H7 (cell line): ENCODE measurements at regions not wholly inside any gene's neighbourhood (a gene's known extent, or its start where the extent isn't known, plus 50 kb on each side); places are given as distances from the start of the nearest gene placed in this dataset.
"Not testable (repeated sequence)": the region's sequence is repeated elsewhere in the genome, so short reads cannot be mapped to it uniquely, and the experiment has no call there.

Source experiments
- DNase-seq: peaks from one replicate; pipeline ENCODE4 v3.0.0; 2012
- H3K27me3 ChIP-seq: 2 replicates; pipeline ENCODE4 v1.6.0; 2011; ENCODE audit warnings: mild to moderate bottlenecking, low read length; ENCODE audit not compliant: control insufficient read depth, insufficient read depth
- H3K36me3 ChIP-seq: replicated peaks from 2 replicates; pipeline ENCODE4 v1.5.1; 2011; ENCODE audit warnings: low read length; ENCODE audit not compliant: control insufficient read depth, insufficient read depth
- H3K4me3 ChIP-seq: 2 replicates; pipeline ENCODE4 v1.5.1; 2011; ENCODE audit warnings: low read depth, mild to moderate bottlenecking, control low read depth, low read length, moderate library complexity; ENCODE audit not compliant: insufficient read depth

- Histone ChIP-seq H3K4me3 (no peak overlapping the region), H3K36me3 (no peaks in the 10 kb centered on the region), H3K27me3 (no peaks in the 10 kb centered on the region)
- DNase-seq: no peak
These were observed 133.7 kb upstream of the CCNG1 start for GRCh38 chr5:163303718-163304117.

DNA sequence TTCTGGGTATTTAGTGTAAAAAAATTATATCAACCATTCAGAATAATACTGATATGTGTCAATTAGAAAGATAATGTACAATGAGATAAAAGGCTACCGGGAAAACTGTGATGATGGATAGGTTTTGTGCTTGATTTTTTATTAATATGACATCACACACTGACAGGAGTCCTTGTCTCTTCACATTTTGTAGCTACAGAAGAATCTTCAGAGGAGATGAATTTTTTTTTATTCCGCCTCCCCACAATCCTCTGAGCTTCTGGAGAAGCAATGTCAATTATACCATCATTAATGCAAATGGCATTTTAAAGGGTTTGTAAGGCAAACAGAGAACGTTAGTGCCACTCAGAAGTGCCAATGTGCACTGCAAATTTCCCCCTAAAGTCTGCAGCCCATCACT, 131.7 kb upstream of the CCNG1 start:
- no peak for DNase-seq
- Histone ChIP-seq H3K27me3 (no peaks in the 10 kb centered on the region), H3K4me3 (no peak overlapping the region), H3K36me3 (no peaks in the 10 kb centered on the region)

GRCh38 chr5:163306421-163306820, 131.0 kb upstream of the CCNG1 start:
- Histone ChIP-seq H3K4me3 (no peak overlapping the region), H3K36me3 (no peaks in the 10 kb centered on the region), H3K27me3 (no peaks in the 10 kb centered on the region)
- no peak for DNase-seq

DNA sequence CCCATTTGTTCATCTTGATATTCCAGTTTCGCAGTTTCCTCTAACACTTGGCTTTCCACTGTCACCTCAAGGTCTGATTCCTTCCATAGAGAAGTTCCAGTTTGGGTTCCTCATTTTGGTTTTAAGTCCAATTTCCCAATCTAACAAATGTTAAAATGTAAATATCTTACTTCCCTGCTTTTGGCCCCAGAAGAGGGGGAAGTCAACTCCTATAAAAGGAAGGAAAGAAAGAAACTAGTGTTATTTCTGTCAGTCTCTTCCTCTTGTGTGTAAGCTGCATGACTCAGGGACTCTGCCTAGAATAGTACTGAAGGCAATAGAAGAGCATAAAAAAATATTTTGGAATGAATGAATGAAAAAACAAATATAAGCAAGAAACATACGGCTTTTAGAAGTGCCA, 127.5 kb upstream of the CCNG1 start:
- Histone ChIP-seq H3K36me3 (no peaks in the 10 kb centered on the region), H3K4me3 (no peak overlapping the region), H3K27me3 (no peaks in the 10 kb centered on the region)
- DNase-seq: no peak

DNA sequence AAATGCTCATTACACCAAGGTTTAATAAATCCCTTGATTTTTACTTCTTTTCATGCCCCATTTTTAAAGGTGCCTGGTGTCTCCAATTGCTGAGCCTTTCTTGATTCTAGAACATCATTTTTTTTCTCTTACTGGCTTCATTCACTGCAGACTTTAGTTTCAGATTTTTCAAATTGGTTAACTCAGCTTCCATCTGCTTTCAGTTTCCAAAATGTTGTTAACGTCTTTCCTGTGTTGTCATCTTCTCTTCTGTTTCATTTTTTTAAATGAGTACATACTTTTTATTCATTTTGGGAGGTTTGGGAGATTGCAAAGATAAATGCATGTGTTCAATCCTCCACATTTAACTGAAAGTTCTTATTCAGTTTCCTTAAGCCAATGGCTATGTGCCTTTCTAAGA, 126.4 kb upstream of the CCNG1 start:
- no peaks in the 10 kb centered on the region for H3K36me3 ChIP-seq
- no peak overlapping the region for H3K4me3 ChIP-seq
- DNase-seq: no peak
- H3K27me3 ChIP-seq: no peaks in the 10 kb centered on the region

GRCh38 chr5:163312598-163312997, 124.8 kb upstream of the CCNG1 start:
- no peak for DNase-seq
- no peaks in the 10 kb centered on the region for H3K36me3 ChIP-seq
- no peaks in the 10 kb centered on the region for H3K27me3 ChIP-seq
- no peak overlapping the region for H3K4me3 ChIP-seq

DNA sequence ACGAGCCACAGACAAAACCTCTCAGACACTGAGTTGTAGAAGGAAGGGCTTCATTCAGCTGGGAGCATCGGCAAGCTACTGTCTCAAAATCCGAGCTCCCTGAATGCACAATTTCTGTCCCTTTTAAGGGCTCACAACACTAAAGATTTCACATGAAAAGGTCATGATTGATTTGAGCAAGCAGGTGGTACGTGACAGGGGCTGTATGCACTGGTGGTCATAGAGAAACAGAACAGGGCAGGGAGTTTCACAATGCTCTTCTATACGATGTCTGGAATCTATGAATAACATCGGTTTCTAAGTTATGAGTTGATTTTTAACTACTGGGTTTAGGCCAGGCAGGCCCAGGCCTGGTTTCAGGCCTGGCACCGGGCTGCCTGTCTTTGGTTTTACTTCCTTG, 124.3 kb upstream of the CCNG1 start:
- not testable (repeated sequence) for DNase-seq, H3K36me3 ChIP-seq, H3K27me3 ChIP-seq, H3K4me3 ChIP-seq

GRCh38 chr5:163316374-163316773, 121.0 kb upstream of the CCNG1 start:
- not testable (repeated sequence) for H3K4me3 ChIP-seq, DNase-seq, H3K27me3 ChIP-seq, H3K36me3 ChIP-seq

GRCh38 chr5:163318707-163319106, 118.7 kb upstream of the CCNG1 start:
- Histone ChIP-seq H3K36me3 (no peaks in the 10 kb centered on the region), H3K27me3 (no peaks in the 10 kb centered on the region), H3K4me3 (no peak overlapping the region)
- DNase-seq: no peak

DNA sequence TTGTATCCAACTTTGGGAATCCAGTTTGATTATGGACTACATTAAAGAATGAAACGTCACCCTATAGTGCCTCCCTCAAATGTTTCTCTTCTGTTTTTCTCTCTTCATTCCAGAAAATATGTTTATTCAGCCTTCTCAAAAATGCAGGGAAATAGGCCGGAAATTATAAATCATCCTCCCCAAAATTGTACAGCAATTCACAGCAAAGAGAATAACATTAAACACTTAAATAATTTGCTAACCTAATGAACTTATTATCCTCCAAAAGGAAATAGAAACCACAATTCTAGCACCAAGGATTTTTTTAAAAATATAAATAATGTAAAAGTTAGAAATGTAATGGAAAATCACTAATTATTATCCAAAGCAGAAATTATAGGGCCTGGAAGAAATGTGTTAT, 115.9 kb upstream of the CCNG1 start:
- no peak overlapping the region for H3K4me3 ChIP-seq
- no peaks in the 10 kb centered on the region for H3K36me3 ChIP-seq
- H3K27me3 ChIP-seq: no peaks in the 10 kb centered on the region
- DNase-seq: no peak

DNA sequence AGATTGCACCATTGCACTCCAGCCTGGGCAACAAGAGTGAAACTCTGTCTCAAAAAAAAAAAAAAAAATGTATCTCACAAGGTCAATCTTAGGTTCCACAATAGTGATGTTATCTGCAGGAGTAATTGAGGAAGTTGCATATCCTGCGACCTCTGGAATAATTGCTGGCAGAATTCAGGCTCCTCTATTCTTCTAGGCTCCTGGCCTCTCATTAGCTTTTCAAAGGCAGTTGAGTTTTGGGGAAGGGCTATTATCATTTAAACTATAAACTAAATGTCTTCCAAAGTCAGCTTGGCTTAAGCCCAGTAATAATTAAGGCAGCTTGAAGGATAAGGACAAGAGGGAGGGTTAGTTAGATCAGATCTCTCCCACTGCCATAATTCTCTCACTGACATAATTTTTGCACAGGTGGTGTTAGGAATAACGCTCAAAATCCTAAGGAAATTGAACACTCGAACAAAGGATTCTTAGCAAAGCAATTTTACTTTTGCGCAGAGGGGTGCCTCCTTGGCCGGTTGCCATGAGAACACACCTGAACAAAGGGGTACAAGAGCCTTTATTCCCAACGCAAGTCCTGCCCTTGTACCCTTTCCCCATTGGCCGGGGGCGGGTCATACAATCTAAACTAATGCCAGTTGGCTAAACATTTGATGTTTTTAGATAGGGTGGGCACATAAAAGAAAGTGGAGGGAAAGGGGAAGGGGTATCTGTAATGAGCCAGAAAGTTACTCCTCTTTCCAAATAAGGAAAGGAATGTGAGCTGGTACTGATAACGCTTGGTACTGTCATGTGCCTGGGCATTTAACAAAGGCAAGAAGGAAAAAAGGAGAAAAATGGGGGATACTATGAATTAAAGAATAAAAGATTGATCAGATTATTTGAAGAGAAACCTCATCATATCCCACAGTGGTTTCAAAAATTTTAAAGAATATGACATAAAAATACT, 106.4 kb upstream of the CCNG1 start:
- Histone ChIP-seq H3K4me3 (no peak overlapping the region), H3K36me3 (no peaks in the 10 kb centered on the region), H3K27me3 (no peaks in the 10 kb centered on the region)
- DNase-seq: no peak

DNA sequence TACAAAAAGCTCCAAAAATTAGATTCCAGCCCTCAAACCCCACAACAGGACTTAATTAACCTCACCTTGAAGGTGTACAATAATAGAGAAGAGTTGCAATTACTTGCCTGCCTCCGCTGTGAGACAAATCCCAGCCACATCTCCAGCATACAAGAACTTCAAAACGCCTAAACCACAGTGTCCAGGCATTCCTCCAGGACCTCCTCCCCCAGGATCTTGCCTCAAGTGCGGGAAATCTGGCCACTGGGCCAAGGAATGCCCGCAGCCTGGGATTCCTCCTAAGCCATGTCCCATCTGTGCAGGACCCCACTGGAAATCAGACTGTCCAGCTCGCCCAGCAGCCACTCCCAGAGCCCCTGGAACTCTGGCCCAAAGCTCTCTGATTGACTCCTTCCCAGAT, 101.3 kb upstream of the CCNG1 start:
- H3K4me3 ChIP-seq, DNase-seq, H3K27me3 ChIP-seq, H3K36me3 ChIP-seq: not testable (repeated sequence)

DNA sequence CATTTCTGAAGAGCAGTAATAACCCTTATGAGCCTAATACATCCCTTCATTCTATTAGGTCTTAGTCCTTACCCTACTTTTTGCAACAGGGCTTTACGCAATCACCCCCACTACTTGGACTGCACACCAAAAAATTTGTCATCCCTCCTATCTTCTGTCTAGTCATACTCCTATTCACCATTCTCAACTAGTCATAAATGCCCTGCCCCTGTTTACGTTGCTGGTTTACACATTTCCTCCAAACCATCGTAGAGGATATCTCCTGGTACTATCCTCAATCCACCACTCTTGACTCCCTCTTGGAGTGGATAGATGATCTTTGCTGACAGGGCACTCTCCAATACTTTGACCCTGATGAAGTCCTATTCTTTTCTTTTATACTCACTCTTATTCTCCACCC, 98.2 kb upstream of the CCNG1 start:
- Histone ChIP-seq H3K27me3 (no peaks in the 10 kb centered on the region), H3K36me3 (no peaks in the 10 kb centered on the region), H3K4me3 (no peak overlapping the region)
- no peak for DNase-seq

- not testable (repeated sequence) for H3K27me3 ChIP-seq, H3K36me3 ChIP-seq, DNase-seq, H3K4me3 ChIP-seq
These were observed 97.0 kb upstream of the CCNG1 start for GRCh38 chr5:163340378-163340777.

DNA sequence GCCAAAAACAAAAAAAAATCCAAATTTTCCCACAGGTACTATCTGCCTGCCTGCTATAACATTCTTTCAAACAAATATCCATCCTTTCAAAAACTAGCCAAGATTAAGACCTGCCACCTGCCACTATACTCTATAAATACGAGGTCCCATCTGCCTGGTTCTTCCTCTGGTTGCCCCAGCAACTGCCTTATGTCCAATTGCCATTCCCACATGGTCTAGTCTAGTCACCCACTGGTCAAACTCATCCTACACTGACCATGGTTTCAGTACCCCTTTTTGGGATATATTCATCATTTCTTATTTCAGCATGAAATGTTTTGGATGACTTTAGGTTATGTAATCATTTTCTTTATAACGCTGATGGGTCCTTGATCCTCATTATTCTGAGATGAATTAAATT, 95.1 kb upstream of the CCNG1 start:
- no peak for DNase-seq
- Histone ChIP-seq H3K27me3 (no peaks in the 10 kb centered on the region), H3K36me3 (no peaks in the 10 kb centered on the region), H3K4me3 (no peak overlapping the region)

- Histone ChIP-seq H3K27me3 (no peaks in the 10 kb centered on the region), H3K4me3 (no peak overlapping the region), H3K36me3 (no peaks in the 10 kb centered on the region)
- no peak for DNase-seq
These were observed 92.2 kb upstream of the CCNG1 start for GRCh38 chr5:163345216-163345615.
